GM20000 (cell line): ENCODE measurements at regions not wholly inside any gene's neighbourhood (a gene's known extent, or its start where the extent isn't known, plus 50 kb on each side); places are given as distances from the start of the nearest gene placed in this dataset.
"Not testable (repeated sequence)": the region's sequence is repeated elsewhere in the genome, so short reads cannot be mapped to it uniquely, and the experiment has no call there.

Experiments
- DNase-seq: peaks from one replicate; pipeline ENCODE4 v3.0.0; 2012; ENCODE audit warnings: low spot score
- TF ChIP-seq, protein P1 (sequence below): IDR thresholded peaks from 2 replicates; pipeline ENCODE4 v1.5.1; 2012; ENCODE audit warnings: mild to moderate bottlenecking, control low read depth; ENCODE audit errors: extremely low read depth, missing control alignments

DNA sequence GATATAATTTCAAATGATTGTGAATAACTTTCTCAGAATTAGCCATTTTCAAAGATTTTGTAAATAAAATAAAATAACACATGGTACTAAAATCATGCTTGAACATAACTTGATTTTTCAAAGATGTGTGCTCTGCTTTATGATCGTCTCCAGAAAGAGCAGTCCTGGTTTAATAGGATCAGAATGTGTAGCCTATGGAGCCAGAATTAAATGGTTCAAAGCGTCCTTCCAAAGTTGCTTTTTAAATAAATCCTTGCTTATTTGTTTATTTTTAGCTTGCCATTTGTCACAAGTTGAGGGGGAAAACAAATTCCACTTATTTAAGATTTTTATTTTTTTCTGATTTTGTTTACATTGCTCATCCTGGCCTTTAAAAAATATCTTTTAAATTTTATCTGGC, 123.7 kb upstream of the SPRED1 start:
- TF ChIP-seq, protein P1, sequence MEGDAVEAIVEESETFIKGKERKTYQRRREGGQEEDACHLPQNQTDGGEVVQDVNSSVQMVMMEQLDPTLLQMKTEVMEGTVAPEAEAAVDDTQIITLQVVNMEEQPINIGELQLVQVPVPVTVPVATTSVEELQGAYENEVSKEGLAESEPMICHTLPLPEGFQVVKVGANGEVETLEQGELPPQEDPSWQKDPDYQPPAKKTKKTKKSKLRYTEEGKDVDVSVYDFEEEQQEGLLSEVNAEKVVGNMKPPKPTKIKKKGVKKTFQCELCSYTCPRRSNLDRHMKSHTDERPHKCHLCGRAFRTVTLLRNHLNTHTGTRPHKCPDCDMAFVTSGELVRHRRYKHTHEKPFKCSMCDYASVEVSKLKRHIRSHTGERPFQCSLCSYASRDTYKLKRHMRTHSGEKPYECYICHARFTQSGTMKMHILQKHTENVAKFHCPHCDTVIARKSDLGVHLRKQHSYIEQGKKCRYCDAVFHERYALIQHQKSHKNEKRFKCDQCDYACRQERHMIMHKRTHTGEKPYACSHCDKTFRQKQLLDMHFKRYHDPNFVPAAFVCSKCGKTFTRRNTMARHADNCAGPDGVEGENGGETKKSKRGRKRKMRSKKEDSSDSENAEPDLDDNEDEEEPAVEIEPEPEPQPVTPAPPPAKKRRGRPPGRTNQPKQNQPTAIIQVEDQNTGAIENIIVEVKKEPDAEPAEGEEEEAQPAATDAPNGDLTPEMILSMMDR = no peak
- DNase-seq = no peak

DNA sequence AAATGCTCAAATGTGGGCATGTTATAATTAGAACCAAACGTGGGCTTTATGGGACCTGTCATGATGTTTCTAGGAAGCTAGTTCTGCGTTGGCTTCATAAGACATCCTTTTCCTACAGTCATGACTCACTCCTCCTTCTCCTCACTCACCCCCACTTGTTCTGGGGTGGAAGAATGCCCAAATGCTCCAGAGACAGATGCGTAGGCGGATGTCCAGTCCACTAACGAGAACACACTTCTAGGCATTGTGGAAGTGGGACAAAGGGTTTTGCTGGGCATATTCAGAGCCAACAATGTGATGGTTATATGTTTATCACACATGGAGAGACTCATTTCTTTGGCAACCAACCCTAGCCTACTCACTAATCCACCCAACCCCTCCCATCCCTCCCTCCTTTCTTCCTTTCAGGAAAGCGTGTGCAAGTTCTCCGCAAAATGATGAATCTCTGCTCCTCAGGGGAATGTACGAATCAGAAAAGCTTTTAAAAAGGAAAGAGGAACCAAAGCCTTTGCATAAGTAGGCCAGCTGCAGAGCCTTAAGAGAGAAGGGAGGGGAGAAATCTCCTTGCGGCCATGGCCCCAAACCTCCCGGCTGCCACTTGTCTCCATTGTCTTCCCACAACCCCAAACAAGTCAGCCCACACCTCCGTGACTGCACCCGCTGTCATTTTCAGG, 123.0 kb upstream of the SPRED1 start:
- TF ChIP-seq, protein P1 = no peak
- peak; percentile 30 for DNase-seq

DNA sequence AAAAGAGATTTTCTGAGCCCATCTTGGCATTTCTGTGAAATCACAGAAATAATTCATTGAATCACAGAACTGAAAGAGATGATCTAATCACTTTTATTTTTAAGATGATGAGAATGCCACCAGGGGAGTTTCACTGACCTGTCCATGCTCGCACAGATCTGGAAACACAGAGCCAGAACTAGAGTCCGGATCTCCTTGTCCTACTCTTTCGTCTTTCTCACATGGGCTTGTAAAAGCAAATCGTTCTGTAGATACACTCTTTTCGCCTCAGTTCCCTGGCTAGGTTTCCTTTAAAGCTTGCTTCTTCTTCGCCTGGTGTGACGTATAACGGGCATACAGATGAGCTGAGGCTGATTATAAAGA, 122.5 kb upstream of the SPRED1 start:
- TF ChIP-seq, protein P1 = no peak
- peak; percentile 23 for DNase-seq

DNA sequence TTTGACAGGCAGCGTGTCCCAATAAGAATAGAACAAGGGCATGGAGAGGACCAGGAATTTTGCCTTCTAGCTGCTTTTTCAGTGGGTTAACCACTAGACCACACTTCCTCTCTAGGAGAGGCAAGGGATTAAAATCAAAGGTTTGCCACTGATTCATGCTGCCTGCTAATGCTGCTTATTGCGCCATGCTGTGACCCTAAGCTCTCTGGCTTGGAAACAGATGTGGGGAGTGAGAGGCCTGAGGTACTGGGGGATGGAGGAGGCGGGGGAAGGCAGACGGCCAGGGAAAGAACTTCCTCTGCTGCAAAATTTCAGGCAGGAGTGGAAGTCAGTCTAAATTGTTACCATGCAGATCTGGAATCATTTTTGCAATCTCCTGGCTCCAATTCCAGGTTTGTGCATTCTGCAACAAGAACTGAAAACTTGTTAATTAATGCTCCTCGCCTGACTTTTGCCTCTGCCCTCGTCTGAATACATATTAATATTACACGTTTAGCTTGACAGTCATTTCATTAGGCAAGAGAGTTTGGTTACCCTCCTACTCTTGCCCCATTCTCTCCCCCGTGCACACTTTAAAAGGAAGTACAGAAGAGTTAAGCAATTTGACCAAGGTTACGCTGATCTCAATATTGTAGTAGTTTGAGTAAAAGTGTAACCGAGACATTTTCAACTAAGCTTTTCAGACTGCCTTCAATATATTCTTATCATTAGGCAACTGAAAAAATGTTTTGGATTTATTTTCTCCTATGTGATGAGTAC, 121.7 kb upstream of the SPRED1 start:
- TF ChIP-seq, protein P1 = no peak
- peak; percentile 39 for DNase-seq

DNA sequence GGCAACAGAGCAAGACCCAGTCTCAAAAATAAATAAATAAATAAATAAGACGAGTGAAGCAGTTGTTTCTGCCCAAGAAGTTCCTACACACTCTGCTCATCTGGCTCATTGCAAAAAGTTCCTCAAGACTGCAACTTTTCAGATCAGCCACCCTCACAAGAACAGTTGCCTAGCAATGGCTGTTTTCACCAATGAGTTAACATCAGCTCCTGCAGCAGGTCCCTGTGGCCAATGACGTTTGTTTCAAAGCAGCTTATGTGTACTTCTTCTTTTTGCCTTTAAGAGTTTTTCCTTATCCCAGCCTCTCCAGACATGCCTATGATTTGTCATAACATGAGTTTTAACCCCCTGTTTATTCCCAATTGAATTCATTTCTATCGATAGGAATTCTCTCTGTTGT, 118.4 kb upstream of the SPRED1 start:
- TF ChIP-seq, protein P1 = no peak
- no peak for DNase-seq

DNA sequence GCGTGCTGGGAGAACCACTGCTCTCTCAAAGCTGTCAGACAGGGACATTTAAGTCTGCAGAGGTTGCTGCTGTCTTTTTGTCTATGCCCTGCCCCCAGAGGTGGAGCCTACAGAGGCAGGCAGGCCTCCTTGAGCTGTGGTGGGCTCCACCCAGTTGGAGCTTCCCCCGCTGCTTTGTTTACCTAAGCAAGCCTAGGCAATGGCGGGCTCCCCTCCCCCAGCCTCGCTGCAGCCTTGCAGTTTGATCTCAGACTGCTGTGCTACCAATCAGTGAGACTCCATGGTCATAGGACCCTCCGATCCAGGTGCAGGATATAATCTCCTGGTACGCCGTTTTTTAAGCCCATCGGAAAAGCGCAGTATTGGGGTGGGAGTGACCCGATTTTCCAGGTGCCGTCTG, 110.4 kb upstream of the SPRED1 start:
- DNase-seq = not testable (repeated sequence)

DNA sequence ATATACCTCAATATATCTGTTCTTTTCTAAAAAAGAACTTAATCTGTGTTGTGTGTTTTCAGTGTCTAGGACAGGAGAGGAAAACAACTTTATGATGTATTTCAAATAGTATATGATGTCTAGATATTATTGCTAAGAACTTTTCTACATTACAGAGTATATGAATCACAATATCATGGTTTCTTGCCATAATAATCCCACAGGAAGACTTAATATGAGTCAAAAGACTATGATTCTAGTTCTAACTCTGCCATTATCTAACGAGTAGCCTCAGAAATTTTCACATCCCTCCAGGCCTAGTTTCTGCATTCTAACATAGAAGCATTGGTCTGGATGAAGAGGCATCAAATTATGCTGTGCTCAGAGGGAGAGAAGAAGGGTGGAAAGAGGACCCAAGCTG, 107.7 kb upstream of the SPRED1 start:
- TF ChIP-seq, protein P1 = no peak
- no peak for DNase-seq

DNA sequence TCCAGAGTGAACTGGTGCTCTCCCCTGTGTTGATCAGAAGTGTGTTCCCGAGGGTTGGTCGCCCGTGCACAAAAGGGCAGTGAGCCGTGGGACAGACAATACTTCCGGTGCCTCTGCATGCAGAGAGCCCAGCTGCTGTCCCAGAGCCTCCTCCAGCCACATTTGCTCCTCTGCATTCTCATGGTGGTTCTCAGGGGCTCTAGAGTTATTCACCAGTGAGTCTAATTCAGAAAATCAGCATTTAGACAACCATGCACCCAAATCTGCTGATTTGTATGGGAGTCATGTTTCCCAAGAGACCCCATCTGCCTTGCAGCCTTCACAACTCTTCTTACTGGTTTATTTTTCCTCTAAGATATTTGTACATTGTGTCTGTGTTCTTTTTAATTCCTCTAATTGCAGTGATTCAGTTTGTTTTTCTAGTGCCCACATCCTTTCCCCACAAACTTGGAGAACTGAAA, 107.0 kb upstream of the SPRED1 start:
- no peak for DNase-seq
- TF ChIP-seq, protein P1 = no peak
